CD4-positive, alpha-beta T cell (primary cell): ENCODE measurements at regions not wholly inside any gene's neighbourhood (a gene's known extent, or its start where the extent isn't known, plus 50 kb on each side); places are given as distances from the start of the nearest gene placed in this dataset.

Experiments
- ATAC-seq: fragments of 200-7000 bp; cut with Tn5 transposase; one replicate; pipeline ENCODE4 v1.10.0; 2022; ENCODE audit warnings: mild to moderate bottlenecking; ENCODE audit not compliant: poor library complexity
- CTCF ChIA-PET: fragments of 350-600 bp; sonication (Branson Sonifier 250); formaldehyde crosslinking; loops from one replicate; lab custom pipeline; 2021; ENCODE audit warnings: antibody characterized with exemption, inconsistent platforms; lab: Charles Lee
- POLR2A ChIA-PET: fragments of 350-600 bp; sonication (Branson Sonifier 250); formaldehyde crosslinking; loops from one replicate; lab custom pipeline; 2021; ENCODE audit warnings: antibody characterized with exemption, inconsistent platforms; lab: Charles Lee
- DNase-seq, 14 experiments: peaks; one replicate each; pipeline ENCODE4 v3.0.0-alpha.2; 2013 to 2020; ENCODE audit warnings: mixed read lengths in 2 of 14
- H3K27ac ChIP-seq, 2 donors: one replicate each; pipeline versions ENCODE4 v1.5.1 to v1.7.0; 2013; ENCODE audit warnings: low read length in 2 of 2, low read depth in 1 of 2, mild to moderate bottlenecking in 1 of 2
- H3K27me3 ChIP-seq, 2 experiments: 1 replicate in 1 of 2; 2 replicates in 1 of 2; pipeline versions ENCODE4 v1.6.1 to v1.7.0; 2013; ENCODE audit warnings: low read length in 2 of 2, control low read depth in 1 of 2, mild to moderate bottlenecking in 1 of 2, moderate library complexity in 1 of 2; ENCODE audit not compliant: insufficient read depth in 2 of 2, control insufficient read depth in 1 of 2
- H3K36me3 ChIP-seq: one replicate; pipeline ENCODE4 v1.6.1; 2013; ENCODE audit warnings: low read length, control low read depth; ENCODE audit not compliant: insufficient read depth
- H3K4me1 ChIP-seq: one replicate; pipeline ENCODE4 v1.6.1; 2013; ENCODE audit warnings: low read length, control low read depth; ENCODE audit not compliant: insufficient read depth
- H3K4me3 ChIP-seq: one replicate; pipeline ENCODE4 v1.5.1; 2013; ENCODE audit warnings: mild to moderate bottlenecking, low read length, moderate library complexity
- H3K9me3 ChIP-seq, 2 experiments: 1 replicate in 1 of 2; 2 replicates in 1 of 2; pipeline versions ENCODE4 v1.6.1 to v1.7.0; 2013; ENCODE audit warnings: low read length in 2 of 2, mild to moderate bottlenecking in 2 of 2, control low read depth in 1 of 2, moderate library complexity in 1 of 2; ENCODE audit not compliant: control insufficient read depth in 1 of 2, insufficient read depth in 1 of 2
- H3K27ac Mint-ChIP-seq: one replicate; pipeline ENCODE4 v1.8.0; 2020; ENCODE audit warnings: mixed read lengths
- H3K27me3 Mint-ChIP-seq: one replicate; pipeline ENCODE4 v1.8.0; 2021; ENCODE audit warnings: mixed read lengths
- H3K36me3 Mint-ChIP-seq: one replicate; pipeline ENCODE4 v1.8.0; 2021; ENCODE audit warnings: low read depth, mixed read lengths
- H3K4me1 Mint-ChIP-seq: one replicate; pipeline ENCODE4 v1.8.0; 2021; ENCODE audit warnings: low read depth, mixed read lengths
- H3K4me3 Mint-ChIP-seq: one replicate; pipeline ENCODE4 v1.8.0; 2020; ENCODE audit warnings: mild to moderate bottlenecking, mixed read lengths
- H3K9me3 Mint-ChIP-seq: one replicate; pipeline ENCODE4 v1.8.0; 2020; ENCODE audit warnings: mixed read lengths
- intact Hi-C, 2 experiments: fragments of 100-400 bp; cut with DNase I in 1 of 2; cut with micrococcal nuclease in 1 of 2; formaldehyde crosslinking; loops; one replicate each; pipeline versions ENCODE4 v1.15.1 to v1.9.0; 2023 to 2025; cut with DNase I, micrococcal nuclease
- TF ChIP-seq, protein P1 (sequence below): fragments of 200-600 bp; IDR thresholded peaks from one replicate; pipeline ENCODE4 v1.8.0; 2022; ENCODE audit warnings: antibody characterized with exemption, mild to moderate bottlenecking

DNA sequence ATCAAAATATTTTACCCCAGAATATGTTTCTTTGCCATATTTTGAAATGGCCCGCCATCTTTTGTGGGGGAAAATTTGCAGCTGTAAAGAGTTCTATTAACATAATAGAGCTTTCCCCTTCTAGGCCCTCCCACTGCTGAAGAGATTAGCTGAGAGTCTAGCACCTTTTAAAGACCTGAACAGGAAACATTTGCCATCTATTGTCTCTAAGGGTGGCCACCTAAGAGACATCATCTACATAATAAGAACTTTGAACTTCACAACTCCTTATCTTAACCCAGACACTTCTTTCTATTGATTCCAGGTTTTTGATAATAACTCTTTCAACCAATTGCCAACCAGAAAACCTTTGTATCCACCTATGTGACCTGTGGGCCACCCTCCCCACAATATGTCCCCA, 54.7 kb upstream of the TRPM1 start:
- TF ChIP-seq, protein P1, sequence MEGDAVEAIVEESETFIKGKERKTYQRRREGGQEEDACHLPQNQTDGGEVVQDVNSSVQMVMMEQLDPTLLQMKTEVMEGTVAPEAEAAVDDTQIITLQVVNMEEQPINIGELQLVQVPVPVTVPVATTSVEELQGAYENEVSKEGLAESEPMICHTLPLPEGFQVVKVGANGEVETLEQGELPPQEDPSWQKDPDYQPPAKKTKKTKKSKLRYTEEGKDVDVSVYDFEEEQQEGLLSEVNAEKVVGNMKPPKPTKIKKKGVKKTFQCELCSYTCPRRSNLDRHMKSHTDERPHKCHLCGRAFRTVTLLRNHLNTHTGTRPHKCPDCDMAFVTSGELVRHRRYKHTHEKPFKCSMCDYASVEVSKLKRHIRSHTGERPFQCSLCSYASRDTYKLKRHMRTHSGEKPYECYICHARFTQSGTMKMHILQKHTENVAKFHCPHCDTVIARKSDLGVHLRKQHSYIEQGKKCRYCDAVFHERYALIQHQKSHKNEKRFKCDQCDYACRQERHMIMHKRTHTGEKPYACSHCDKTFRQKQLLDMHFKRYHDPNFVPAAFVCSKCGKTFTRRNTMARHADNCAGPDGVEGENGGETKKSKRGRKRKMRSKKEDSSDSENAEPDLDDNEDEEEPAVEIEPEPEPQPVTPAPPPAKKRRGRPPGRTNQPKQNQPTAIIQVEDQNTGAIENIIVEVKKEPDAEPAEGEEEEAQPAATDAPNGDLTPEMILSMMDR, result no peak
- H3K4me3 ChIP-seq, result no peak overlapping the region
- CTCF ChIA-PET, result no interaction called here
- no peaks in the 10 kb centered on the region for H3K4me1 ChIP-seq
- intact Hi-C loops, result loop anchor here in 1 of 2 experiments (10.0 kb wide), 1 partner anchor 59 kb away; no protein-coding TSS in a partner anchor
- H3K36me3 ChIP-seq, result no peaks in the 10 kb centered on the region
- no peak overlapping the region for H3K4me3 Mint-ChIP-seq
- no peaks in the 10 kb centered on the region for H3K27me3 Mint-ChIP-seq
- POLR2A ChIA-PET, result no interaction called here
- H3K9me3 ChIP-seq, result no peaks in the 10 kb centered on the region
- H3K27me3 ChIP-seq, result no peaks in the 10 kb centered on the region
- no peak overlapping the region for H3K27ac ChIP-seq
- DNase-seq, result no peak
- no peak overlapping the region for H3K27ac Mint-ChIP-seq
- H3K9me3 Mint-ChIP-seq, result no peaks in the 10 kb centered on the region
- H3K36me3 Mint-ChIP-seq, result no peaks in the 10 kb centered on the region
- no peaks in the 10 kb centered on the region for H3K4me1 Mint-ChIP-seq
- no peak for ATAC-seq

DNA sequence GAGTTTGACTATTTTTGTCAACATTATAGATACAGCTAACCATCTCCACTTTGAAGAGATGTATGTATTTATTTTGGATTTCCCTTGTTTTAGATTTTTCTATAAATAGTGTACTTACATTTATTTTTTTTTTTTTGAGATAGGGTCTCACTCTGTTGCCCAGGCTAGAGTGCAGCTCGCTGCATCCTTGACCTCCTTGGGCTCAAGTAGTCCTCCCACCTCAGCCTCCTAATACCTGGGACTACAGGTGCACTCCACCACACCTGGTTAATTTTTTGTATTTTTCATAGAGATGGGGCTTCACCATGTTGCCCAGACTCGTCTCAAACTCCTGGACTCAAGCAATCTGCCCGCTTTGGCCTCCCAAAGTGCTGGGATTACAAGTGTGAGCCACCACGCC, 55.3 kb upstream of the TRPM1 start:
- Mint-ChIP-seq H3K27ac (no peak overlapping the region), H3K4me1 (no peaks in the 10 kb centered on the region), H3K9me3 (no peaks in the 10 kb centered on the region), H3K27me3 (no peaks in the 10 kb centered on the region), H3K36me3 (no peaks in the 10 kb centered on the region), H3K4me3 (no peak overlapping the region)
- Histone ChIP-seq H3K4me1 (no peaks in the 10 kb centered on the region), H3K27ac (no peak overlapping the region), H3K36me3 (no peaks in the 10 kb centered on the region), H3K27me3 (no peaks in the 10 kb centered on the region), H3K9me3 (no peaks in the 10 kb centered on the region), H3K4me3 (no peak overlapping the region)
- TF ChIP-seq, protein P1, result no peak
- intact Hi-C loops, result loop anchor here in 1 of 2 experiments (10.0 kb wide), 1 partner anchor 58 kb away; no protein-coding TSS in a partner anchor
- POLR2A ChIA-PET, result no interaction called here
- DNase-seq, result no peak
- CTCF ChIA-PET, result no interaction called here
- ATAC-seq, result no peak

DNA sequence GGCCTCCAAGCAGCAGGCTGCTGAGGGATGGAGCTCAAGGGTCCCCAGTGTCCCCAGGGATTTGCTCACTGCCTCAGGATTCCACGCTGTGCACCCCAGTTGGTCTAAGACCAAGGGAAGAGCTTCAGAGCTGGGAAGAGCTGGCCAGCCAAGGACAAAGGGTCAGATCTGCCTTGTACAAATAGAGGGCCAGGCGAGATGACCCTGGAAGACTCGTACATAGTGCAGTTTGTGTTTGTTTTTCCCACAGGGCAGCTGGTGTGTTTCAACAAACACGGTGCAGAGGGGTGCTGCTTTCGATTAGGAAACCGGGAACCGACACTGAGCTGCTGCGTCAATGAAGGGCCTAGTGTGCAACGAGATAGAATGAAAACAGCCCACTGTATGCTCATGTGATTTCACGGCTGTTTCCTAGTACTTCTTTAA, 56.1 kb upstream of the TRPM1 start:
- DNase-seq (no peak), ATAC-seq (no peak)
- Histone ChIP-seq H3K27me3 (no peaks in the 10 kb centered on the region), H3K4me1 (no peaks in the 10 kb centered on the region), H3K4me3 (no peak overlapping the region), H3K9me3 (no peaks in the 10 kb centered on the region), H3K36me3 (no peaks in the 10 kb centered on the region), H3K27ac (no peak overlapping the region)
- CTCF ChIA-PET, result no interaction called here
- H3K27me3 Mint-ChIP-seq, result no peaks in the 10 kb centered on the region
- POLR2A ChIA-PET, result no interaction called here
- no peaks in the 10 kb centered on the region for H3K36me3 Mint-ChIP-seq
- no peaks in the 10 kb centered on the region for H3K4me1 Mint-ChIP-seq
- TF ChIP-seq, protein P1, result no peak
- H3K27ac Mint-ChIP-seq, result no peak overlapping the region
- intact Hi-C loops, result loop anchor here in 1 of 2 experiments (10.0 kb wide), 1 partner anchor 57 kb away; no protein-coding TSS in a partner anchor
- no peaks in the 10 kb centered on the region for H3K9me3 Mint-ChIP-seq
- H3K4me3 Mint-ChIP-seq, result no peak overlapping the region
